ENCODE measurements at regions not wholly inside any gene's neighbourhood (a gene's known extent, or its start where the extent isn't known, plus 50 kb on each side); places are given as distances from the start of the nearest gene placed in this dataset.

GRCh38 chr6:166769648-166770047, 142.6 kb upstream of the RPS6KA2 start:
- no peak overlapping the region for H3K27ac ChIP-seq (ENCODE audit: insufficient read depth, low read depth, low read length)
- H3K9ac ChIP-seq (replicated peaks; ENCODE audit: extremely low read depth, insufficient read depth, low read length): no peak overlapping the region
- H3K4me1 ChIP-seq (ENCODE audit: control insufficient read depth, extremely low read depth, insufficient read depth, low read length): no peaks in the 10 kb centered on the region
- no peaks in the 10 kb centered on the region for H3K79me2 ChIP-seq (ENCODE audit: control insufficient read depth, insufficient read depth, low read length)
- intact Hi-C loops (cut with micrococcal nuclease): loop anchor here (5.0 kb wide), 1 partner anchor 492 kb away; no protein-coding TSS in a partner anchor
- H3K9me1 ChIP-seq (replicated peaks; ENCODE audit: control insufficient read depth, extremely low read depth, insufficient read depth, low read length): no peaks in the 10 kb centered on the region
- H4K20me1 ChIP-seq (replicated peaks; ENCODE audit: control insufficient read depth, extremely low read depth, insufficient read depth, low read length): no peaks in the 10 kb centered on the region
- no peaks in the 10 kb centered on the region for H3K36me3 ChIP-seq (ENCODE audit: control insufficient read depth in 2 of 2, extremely low read depth in 1 of 2, insufficient read depth in 2 of 2, low read length in 2 of 2)
- DNase-seq (ENCODE audit: low read depth, low spot score): no peak
- FAIRE-seq: no peak
- dilution Hi-C loops (cut with MboI; ENCODE audit: extremely low pct_ligation_motif_present, low sequenced_read_pairs): no loop called here
- no peak overlapping the region for H3K4me3 ChIP-seq (replicated peaks in 1 of 3; ENCODE audit: insufficient read depth in 1 of 3, low read depth in 1 of 3, low read length in 3 of 3)
- BruUV-seq (replicated peaks): no TSS peak
- ChIA-PET CTCF (interaction anchor here (0.6 to 3.5 kb wide), 15 partner anchors 8 to 349 kb away, joined by 3 to 14 read pairs (median 3); partner anchors contain the start of genes CEP43 and RPS6KA2), POLR2A (interaction anchor here (0.6 kb wide), 1 partner anchor 33 kb away, joined by 5 read pairs; no protein-coding TSS in a partner anchor)
- H3K27me3 ChIP-seq (ENCODE audit: control insufficient read depth in 2 of 2, insufficient read depth in 2 of 2, low read length in 2 of 2): no peaks in the 10 kb centered on the region
- TF ChIP-seq GATA2 (IDR thresholded peaks at IDR 0.05; ENCODE audit: insufficient read depth, insufficient read length, low read depth, low read length) (no peak), MYC (IDR thresholded peaks at IDR 0.05; ENCODE audit: low read depth, low read length) (no peak), POLR2A (IDR thresholded peaks at IDR 0.05; ENCODE audit: low read depth, low read length) (no peak), JUN (IDR thresholded peaks at IDR 0.05; ENCODE audit: borderline replicate concordance, insufficient read depth, insufficient read length, low read depth) (no peak), FOS (IDR thresholded peaks at IDR 0.05; ENCODE audit: borderline replicate concordance, insufficient read depth, low read length) (no peak), EZH2 (IDR thresholded peaks at IDR 0.05; ENCODE audit: borderline replicate concordance, low read depth, low read length, severe bottlenecking) (no peak), POLR2AphosphoS5 (IDR thresholded peaks at IDR 0.05; ENCODE audit: insufficient read depth, low read depth, low read length) (no peak)
- H3K9me3 ChIP-seq (replicated peaks; ENCODE audit: control insufficient read depth, insufficient read depth, low read length): no peaks in the 10 kb centered on the region
- H2AFZ ChIP-seq (ENCODE audit: low read depth, low read length): no peak overlapping the region
- no peak overlapping the region for H3K4me2 ChIP-seq (ENCODE audit: insufficient read depth, low read length)

DNA sequence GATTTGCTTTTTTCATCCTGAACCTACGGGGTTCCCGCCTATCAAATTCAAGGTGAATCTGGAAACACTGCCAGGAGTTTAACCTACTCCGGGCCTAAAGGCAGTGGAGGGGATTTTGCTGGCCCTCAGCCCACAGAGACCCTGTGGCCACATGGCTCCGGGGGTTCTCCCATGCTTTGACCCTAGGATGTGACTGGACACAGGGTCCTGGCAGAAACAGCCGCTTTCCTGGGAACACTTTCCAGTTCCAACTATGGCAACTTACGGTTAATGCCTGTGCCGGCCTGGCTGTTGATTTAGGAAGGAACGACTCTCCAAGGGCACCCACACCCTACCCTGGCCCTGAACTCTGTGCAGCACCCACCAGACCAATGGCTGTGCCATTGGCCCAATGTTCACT, 141.7 kb upstream of the RPS6KA2 start:
- no peak overlapping the region for H3K9ac ChIP-seq (replicated peaks; ENCODE audit: extremely low read depth, insufficient read depth, low read length)
- intact Hi-C loops (cut with micrococcal nuclease): no loop called here
- no peaks in the 10 kb centered on the region for H3K79me2 ChIP-seq (ENCODE audit: control insufficient read depth, insufficient read depth, low read length)
- no peaks in the 10 kb centered on the region for H4K20me1 ChIP-seq (replicated peaks; ENCODE audit: control insufficient read depth, extremely low read depth, insufficient read depth, low read length)
- no peaks in the 10 kb centered on the region for H3K4me1 ChIP-seq (ENCODE audit: control insufficient read depth, extremely low read depth, insufficient read depth, low read length)
- no peaks in the 10 kb centered on the region for H3K36me3 ChIP-seq (ENCODE audit: control insufficient read depth in 2 of 2, extremely low read depth in 1 of 2, insufficient read depth in 2 of 2, low read length in 2 of 2)
- no peak overlapping the region for H3K4me2 ChIP-seq (ENCODE audit: insufficient read depth, low read length)
- no TSS peak for BruUV-seq (replicated peaks)
- H3K9me1 ChIP-seq (replicated peaks; ENCODE audit: control insufficient read depth, extremely low read depth, insufficient read depth, low read length): no peaks in the 10 kb centered on the region
- no peaks in the 10 kb centered on the region for H3K27me3 ChIP-seq (ENCODE audit: control insufficient read depth in 2 of 2, insufficient read depth in 2 of 2, low read length in 2 of 2)
- dilution Hi-C loops (cut with MboI; ENCODE audit: extremely low pct_ligation_motif_present, low sequenced_read_pairs): no loop called here
- H2AFZ ChIP-seq (ENCODE audit: low read depth, low read length): no peak overlapping the region
- H3K27ac ChIP-seq (ENCODE audit: insufficient read depth, low read depth, low read length): no peak overlapping the region
- no peak overlapping the region for H3K4me3 ChIP-seq (replicated peaks in 1 of 3; ENCODE audit: insufficient read depth in 1 of 3, low read depth in 1 of 3, low read length in 3 of 3)
- ChIA-PET CTCF (no interaction called here), POLR2A (no interaction called here)
- H3K9me3 ChIP-seq (replicated peaks; ENCODE audit: control insufficient read depth, insufficient read depth, low read length): no peaks in the 10 kb centered on the region
- FAIRE-seq (no peak), DNase-seq (ENCODE audit: low read depth, low spot score) (no peak)
- no peak for TF ChIP-seq MYC (IDR thresholded peaks at IDR 0.05; ENCODE audit: low read depth, low read length)
- no peak for TF ChIP-seq CTCF (IDR thresholded peaks at IDR 0.05; ENCODE audit: extremely low read depth in 1 of 2, insufficient read depth in 1 of 2, low read depth in 1 of 2, low read length in 2 of 2)
- TF ChIP-seq, protein P1, sequence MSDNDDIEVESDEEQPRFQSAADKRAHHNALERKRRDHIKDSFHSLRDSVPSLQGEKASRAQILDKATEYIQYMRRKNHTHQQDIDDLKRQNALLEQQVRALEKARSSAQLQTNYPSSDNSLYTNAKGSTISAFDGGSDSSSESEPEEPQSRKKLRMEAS (IDR thresholded peaks at IDR 0.05; ENCODE audit: insufficient read depth, insufficient read length): no peak
- TF ChIP-seq EZH2 (IDR thresholded peaks at IDR 0.05; ENCODE audit: borderline replicate concordance, low read depth, low read length, severe bottlenecking): no peak
- TF ChIP-seq JUN (IDR thresholded peaks at IDR 0.05; ENCODE audit: borderline replicate concordance, insufficient read depth, insufficient read length, low read depth): no peak
- TF ChIP-seq FOS (IDR thresholded peaks at IDR 0.05; ENCODE audit: borderline replicate concordance, insufficient read depth, low read length): no peak
- TF ChIP-seq POLR2A (IDR thresholded peaks at IDR 0.05; ENCODE audit: low read depth, low read length): no peak
- TF ChIP-seq POLR2AphosphoS5 (IDR thresholded peaks at IDR 0.05; ENCODE audit: insufficient read depth, low read depth, low read length): no peak
- no peak for TF ChIP-seq GATA2 (IDR thresholded peaks at IDR 0.05; ENCODE audit: insufficient read depth, insufficient read length, low read depth, low read length)

All from endothelial cell of umbilical vein (primary cell).